ENCODE measurements at regions not wholly inside any gene's neighbourhood (a gene's known extent, or its start where the extent isn't known, plus 50 kb on each side); places are given as distances from the start of the nearest gene placed in this dataset.

DNA sequence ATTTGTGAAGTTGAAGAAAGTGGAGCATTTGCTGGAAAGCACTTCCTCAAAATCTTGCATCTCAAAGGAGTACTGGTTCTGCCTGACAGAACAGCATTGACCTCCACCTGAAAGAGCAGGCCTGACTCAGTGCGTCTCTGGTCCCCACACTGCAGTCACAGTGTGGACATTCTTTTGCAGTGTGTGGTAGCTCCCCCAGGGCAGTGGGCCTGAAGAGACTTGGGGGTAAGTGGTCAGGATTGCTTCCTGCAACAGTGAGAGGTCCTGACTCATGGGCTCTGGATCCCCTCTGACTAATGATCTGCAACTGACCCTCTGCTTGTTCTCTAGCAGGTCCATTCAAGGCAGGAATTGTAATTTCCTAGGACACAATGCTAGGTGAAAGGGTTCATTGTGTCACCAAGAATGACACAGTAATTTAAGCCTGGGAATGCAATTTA is 204.9 kb upstream of the KCNJ16 start:
- TF ChIP-seq POLR2A (IDR thresholded peaks at IDR 0.05) (no peak), CTCF (IDR thresholded peaks at IDR 0.05 in 8 of 11, conservative IDR thresholded peaks at IDR 0.05 in 3 of 11) (no peak)
